ENCODE measurements at regions not wholly inside any gene's neighbourhood (a gene's known extent, or its start where the extent isn't known, plus 50 kb on each side); places are given as distances from the start of the nearest gene placed in this dataset.
"Not testable (repeated sequence)": the region's sequence is repeated elsewhere in the genome, so short reads cannot be mapped to it uniquely, and the experiment has no call there.

DNA sequence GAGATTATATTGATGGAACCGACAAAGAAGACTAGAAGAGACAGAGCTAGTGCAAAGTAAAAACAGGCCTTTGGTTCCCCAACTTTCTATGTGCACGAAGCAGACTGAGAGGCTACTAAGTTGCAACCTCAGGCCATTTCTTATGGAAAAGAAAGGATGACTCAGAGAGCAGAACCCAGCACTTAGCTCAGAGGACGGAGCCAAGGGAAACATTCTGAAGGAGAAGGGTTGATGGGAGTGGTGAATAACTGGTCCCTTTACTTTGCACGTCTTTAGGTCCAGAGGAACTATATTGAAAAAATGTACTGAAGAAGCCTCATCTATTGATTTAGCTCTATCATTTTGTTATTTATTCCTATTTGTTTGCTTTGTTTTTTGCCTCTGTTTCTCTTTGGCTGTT, 182.1 kb downstream of the CPE start:
- ATAC-seq = no peak
- no peaks in the 10 kb centered on the region for H3K36me3 ChIP-seq
- no peaks in the 10 kb centered on the region for H3K4me1 ChIP-seq
- no peak for DNase-seq
- H3K27me3 ChIP-seq = no peaks in the 10 kb centered on the region
- H3K4me3 ChIP-seq = no peak overlapping the region
- intact Hi-C loops (cut with DNase I) = no loop called here
- no peak overlapping the region for H3K27ac ChIP-seq
- WGBS, 4 donors = 88 to 95% (median 92%) methylated on average over 4 of the region's 4 CpGs
- no peak for TF ChIP-seq POLR2A (IDR thresholded peaks at IDR 0.05)
- TF ChIP-seq, protein P1, sequence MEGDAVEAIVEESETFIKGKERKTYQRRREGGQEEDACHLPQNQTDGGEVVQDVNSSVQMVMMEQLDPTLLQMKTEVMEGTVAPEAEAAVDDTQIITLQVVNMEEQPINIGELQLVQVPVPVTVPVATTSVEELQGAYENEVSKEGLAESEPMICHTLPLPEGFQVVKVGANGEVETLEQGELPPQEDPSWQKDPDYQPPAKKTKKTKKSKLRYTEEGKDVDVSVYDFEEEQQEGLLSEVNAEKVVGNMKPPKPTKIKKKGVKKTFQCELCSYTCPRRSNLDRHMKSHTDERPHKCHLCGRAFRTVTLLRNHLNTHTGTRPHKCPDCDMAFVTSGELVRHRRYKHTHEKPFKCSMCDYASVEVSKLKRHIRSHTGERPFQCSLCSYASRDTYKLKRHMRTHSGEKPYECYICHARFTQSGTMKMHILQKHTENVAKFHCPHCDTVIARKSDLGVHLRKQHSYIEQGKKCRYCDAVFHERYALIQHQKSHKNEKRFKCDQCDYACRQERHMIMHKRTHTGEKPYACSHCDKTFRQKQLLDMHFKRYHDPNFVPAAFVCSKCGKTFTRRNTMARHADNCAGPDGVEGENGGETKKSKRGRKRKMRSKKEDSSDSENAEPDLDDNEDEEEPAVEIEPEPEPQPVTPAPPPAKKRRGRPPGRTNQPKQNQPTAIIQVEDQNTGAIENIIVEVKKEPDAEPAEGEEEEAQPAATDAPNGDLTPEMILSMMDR (IDR thresholded peaks at IDR 0.05) = no peak
- peaks cover 0 to 18% (median 5%) of the 10 kb centered on the region in 12 donors for H3K9me3 ChIP-seq

- no peaks in the 10 kb centered on the region for H3K36me3 ChIP-seq
- H3K9me3 ChIP-seq = peaks cover 0 to 18% (median 5%) of the 10 kb centered on the region in 12 donors
- DNase-seq (no peak), ATAC-seq (no peak)
- no peak overlapping the region for H3K27ac ChIP-seq
- no peaks in the 10 kb centered on the region for H3K4me1 ChIP-seq
- no peaks in the 10 kb centered on the region for H3K27me3 ChIP-seq
- TF ChIP-seq, protein P1 (IDR thresholded peaks at IDR 0.05) = no peak
- no peak for TF ChIP-seq POLR2A (IDR thresholded peaks at IDR 0.05)
- no peak overlapping the region for H3K4me3 ChIP-seq
- intact Hi-C loops (cut with DNase I) = no loop called here
Measured at GRCh38 chr4:165563851-165564250, 185.0 kb downstream of the CPE start.

GRCh38 chr4:165569031-165569430, 190.2 kb downstream of the CPE start:
- ATAC-seq = no peak
- intact Hi-C loops (cut with DNase I) = no loop called here
- Histone ChIP-seq H3K27me3 (no peaks in the 10 kb centered on the region), H3K36me3 (no peaks in the 10 kb centered on the region), H3K27ac (no peak overlapping the region), H3K4me1 (no peaks in the 10 kb centered on the region), H3K4me3 (no peak overlapping the region), H3K9me3 (no peaks in the 10 kb centered on the region)
- TF ChIP-seq POLR2A (IDR thresholded peaks at IDR 0.05) = no peak
- TF ChIP-seq, protein P1 (IDR thresholded peaks at IDR 0.05) = no peak
- 88 to 96% (median 93%) methylated on average over 8 of the region's 8 CpGs for WGBS, 4 donors
- DNase-seq = no peak

- H3K27me3 ChIP-seq; DNase-seq; H3K36me3 ChIP-seq; H3K4me3 ChIP-seq; H3K4me1 ChIP-seq; H3K9me3 ChIP-seq; H3K27ac ChIP-seq; ATAC-seq; intact Hi-C loops (cut with DNase I): not testable (repeated sequence)
- 38 to 97% (median 88%) methylated on average over 1 of the region's 1 CpG for WGBS, 4 donors
Measured at GRCh38 chr4:165571476-165571875, 192.7 kb downstream of the CPE start.

GRCh38 chr4:165580351-165580905, 201.6 kb downstream of the CPE start:
- TF ChIP-seq POLR2A (IDR thresholded peaks at IDR 0.05) = no peak
- TF ChIP-seq, protein P1 (IDR thresholded peaks at IDR 0.05) = no peak
- peak in 3 of 5 donors; percentile 12 to 60 (median 21) for DNase-seq

More at GRCh38 chr4:165580351-165580905, 201.6 kb downstream of the CPE start:
- intact Hi-C loops (cut with DNase I) = loop anchor here in 3 of 10 donors (2.0 to 10.0 kb wide), 3 partner anchors 50 to 206 kb away; no protein-coding TSS in a partner anchor
- no peak overlapping the region for H3K4me3 ChIP-seq
- H3K36me3 ChIP-seq = no peaks in the 10 kb centered on the region
- H3K27ac ChIP-seq = peak overlapping the region; percentile 45 to 83 (median 66)
- peak; percentile 95 to 98 (median 96) for ATAC-seq
- H3K4me1 ChIP-seq = peaks cover 0 to 10% (median 0%) of the 10 kb centered on the region in 12 donors
- WGBS, 4 donors = 16 to 25% (median 23%) methylated on average over 4 of the region's 4 CpGs
- no peaks in the 10 kb centered on the region for H3K27me3 ChIP-seq
- H3K9me3 ChIP-seq = peaks cover 0 to under 1% (median 0%) of the 10 kb centered on the region in 12 donors

Measured in heart left ventricle (tissue), 16 donors.